Adrenal gland (tissue), 5 donors: ENCODE measurements at regions not wholly inside any gene's neighbourhood (a gene's known extent, or its start where the extent isn't known, plus 50 kb on each side); places are given as distances from the start of the nearest gene placed in this dataset.

Experiments
- POLR2A ChIP-seq, 2 donors: fragments of 450-650 bp; IDR thresholded peaks; one replicate each; pipeline ENCODE4 v1.6.1; 2017; ENCODE audit warnings: antibody characterized with exemption in 2 of 2, mild to moderate bottlenecking in 2 of 2, moderate library complexity in 1 of 2
- TF ChIP-seq, protein P1 (sequence below), 6 experiments: fragments of 450-650 bp in 4 of 6; fragments of 200-600 bp in 2 of 6; sonication (generic) in 1 of 6; IDR thresholded peaks; 1 replicate in 5 of 6; 2 replicates in 1 of 6; pipeline versions ENCODE4 v1.5.1 to v1.8.0; 2016 to 2021; ENCODE audit warnings: antibody characterized with exemption in 6 of 6, mild to moderate bottlenecking in 2 of 6, moderate library complexity in 1 of 6
- donor health status: DM: no; HTN: no; CAD: no.

DNA sequence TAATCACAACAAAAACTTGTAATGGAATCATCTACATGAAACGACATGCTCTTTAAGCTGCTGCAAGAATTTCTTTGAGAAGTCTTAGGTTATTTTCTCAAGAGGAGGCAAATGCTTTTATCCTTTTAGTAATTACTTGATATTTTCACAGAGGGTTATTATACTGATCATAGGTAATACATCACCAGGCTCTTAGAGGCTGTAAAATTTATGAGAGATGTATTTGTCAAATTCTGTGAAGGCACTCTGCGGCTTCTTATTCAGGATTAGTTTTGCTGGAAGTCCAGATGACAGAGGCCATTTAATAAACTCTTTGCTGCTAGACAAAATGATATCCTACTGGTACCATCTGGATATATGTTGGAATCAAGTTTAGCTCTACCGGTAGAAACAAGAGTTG lies 624.3 kb upstream of the BRINP3 start:
- TF ChIP-seq, protein P1, sequence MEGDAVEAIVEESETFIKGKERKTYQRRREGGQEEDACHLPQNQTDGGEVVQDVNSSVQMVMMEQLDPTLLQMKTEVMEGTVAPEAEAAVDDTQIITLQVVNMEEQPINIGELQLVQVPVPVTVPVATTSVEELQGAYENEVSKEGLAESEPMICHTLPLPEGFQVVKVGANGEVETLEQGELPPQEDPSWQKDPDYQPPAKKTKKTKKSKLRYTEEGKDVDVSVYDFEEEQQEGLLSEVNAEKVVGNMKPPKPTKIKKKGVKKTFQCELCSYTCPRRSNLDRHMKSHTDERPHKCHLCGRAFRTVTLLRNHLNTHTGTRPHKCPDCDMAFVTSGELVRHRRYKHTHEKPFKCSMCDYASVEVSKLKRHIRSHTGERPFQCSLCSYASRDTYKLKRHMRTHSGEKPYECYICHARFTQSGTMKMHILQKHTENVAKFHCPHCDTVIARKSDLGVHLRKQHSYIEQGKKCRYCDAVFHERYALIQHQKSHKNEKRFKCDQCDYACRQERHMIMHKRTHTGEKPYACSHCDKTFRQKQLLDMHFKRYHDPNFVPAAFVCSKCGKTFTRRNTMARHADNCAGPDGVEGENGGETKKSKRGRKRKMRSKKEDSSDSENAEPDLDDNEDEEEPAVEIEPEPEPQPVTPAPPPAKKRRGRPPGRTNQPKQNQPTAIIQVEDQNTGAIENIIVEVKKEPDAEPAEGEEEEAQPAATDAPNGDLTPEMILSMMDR (IDR thresholded peaks at IDR 0.05), result no peak
- TF ChIP-seq POLR2A (IDR thresholded peaks at IDR 0.05), result no peak
